ENCODE measurements at regions not wholly inside any gene's neighbourhood (a gene's known extent, or its start where the extent isn't known, plus 50 kb on each side); places are given as distances from the start of the nearest gene placed in this dataset.
"Not testable (repeated sequence)": the region's sequence is repeated elsewhere in the genome, so short reads cannot be mapped to it uniquely, and the experiment has no call there.

DNA sequence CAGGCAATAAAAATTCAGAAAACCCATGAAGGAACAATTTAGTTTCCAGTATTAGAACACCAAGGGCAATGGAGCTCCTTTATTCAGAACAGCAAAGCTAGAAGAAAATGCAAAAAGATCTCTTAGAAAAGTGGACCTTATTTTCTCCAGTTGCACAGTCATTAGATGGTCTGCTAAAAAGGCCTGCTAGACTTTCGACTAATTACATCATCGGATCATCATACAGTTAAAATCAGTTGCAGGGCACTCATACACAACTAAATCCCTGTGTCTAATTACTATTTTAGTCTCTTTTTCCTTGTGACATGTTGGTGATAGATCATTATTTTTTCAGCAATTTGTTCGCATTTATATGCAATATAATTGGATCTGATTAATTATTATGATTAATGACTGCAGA is 425.3 kb downstream of the NR4A2 start:
- intact Hi-C loops (cut with micrococcal nuclease) = no loop called here
- DNase-seq = no peak
- Mint-ChIP-seq H3K4me1 (ENCODE audit: low read depth) (no peaks in the 10 kb centered on the region), H3K27me3 (ENCODE audit: low read depth) (no peaks in the 10 kb centered on the region), H3K27ac (no peak overlapping the region), H3K36me3 (ENCODE audit: low read depth) (no peaks in the 10 kb centered on the region), H3K9me3 (no peaks in the 10 kb centered on the region), H3K4me3 (no peak overlapping the region)
- CTCF ChIA-PET = interaction anchor here (0.7 to 1.0 kb wide), 2 partner anchors 118 to 465 kb away, joined by 3 read pairs; no protein-coding TSS in a partner anchor

DNA sequence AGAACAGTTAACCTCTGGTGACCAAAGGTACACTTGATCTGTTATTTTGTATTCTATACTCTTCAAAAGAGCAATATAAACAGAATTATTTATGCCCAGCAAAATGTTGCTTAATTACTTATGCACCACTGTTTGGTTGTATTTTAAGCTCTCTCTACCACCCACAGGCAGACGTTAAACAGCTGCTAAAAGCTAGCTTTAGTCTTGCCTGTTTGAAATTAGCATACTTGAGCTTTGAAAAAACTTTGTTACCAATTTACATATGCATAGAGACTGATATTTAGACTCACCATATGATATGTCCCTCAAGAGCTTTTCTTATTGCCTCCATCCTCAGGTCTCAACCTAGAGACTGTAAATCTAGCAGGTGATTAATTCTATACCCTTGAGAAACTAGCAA is 426.9 kb downstream of the NR4A2 start:
- intact Hi-C loops (cut with micrococcal nuclease) = no loop called here
- CTCF ChIA-PET = no interaction called here
- no peaks in the 10 kb centered on the region for H3K36me3 Mint-ChIP-seq (ENCODE audit: low read depth)
- DNase-seq = no peak
- no peak overlapping the region for H3K27ac Mint-ChIP-seq
- no peaks in the 10 kb centered on the region for H3K4me1 Mint-ChIP-seq (ENCODE audit: low read depth)
- H3K4me3 Mint-ChIP-seq = no peak overlapping the region
- no peaks in the 10 kb centered on the region for H3K27me3 Mint-ChIP-seq (ENCODE audit: low read depth)
- H3K9me3 Mint-ChIP-seq = no peaks in the 10 kb centered on the region

GRCh38 chr2:155904720-155905119 is 427.8 kb downstream of the NR4A2 start:
- CTCF ChIA-PET = no interaction called here
- H3K27ac Mint-ChIP-seq = no peak overlapping the region
- intact Hi-C loops (cut with micrococcal nuclease) = no loop called here
- no peaks in the 10 kb centered on the region for H3K4me1 Mint-ChIP-seq (ENCODE audit: low read depth)
- H3K36me3 Mint-ChIP-seq (ENCODE audit: low read depth) = no peaks in the 10 kb centered on the region
- no peaks in the 10 kb centered on the region for H3K27me3 Mint-ChIP-seq (ENCODE audit: low read depth)
- no peak overlapping the region for H3K4me3 Mint-ChIP-seq
- DNase-seq = no peak
- no peaks in the 10 kb centered on the region for H3K9me3 Mint-ChIP-seq

- no peaks in the 10 kb centered on the region for H3K36me3 Mint-ChIP-seq (ENCODE audit: low read depth)
- H3K9me3 Mint-ChIP-seq = no peaks in the 10 kb centered on the region
- no peak overlapping the region for H3K4me3 Mint-ChIP-seq
- CTCF ChIA-PET = no interaction called here
- no peaks in the 10 kb centered on the region for H3K27me3 Mint-ChIP-seq (ENCODE audit: low read depth)
- H3K4me1 Mint-ChIP-seq (ENCODE audit: low read depth) = no peaks in the 10 kb centered on the region
- H3K27ac Mint-ChIP-seq = no peak overlapping the region
- intact Hi-C loops (cut with micrococcal nuclease) = no loop called here
- no peak for DNase-seq
Observed at GRCh38 chr2:155902635-155903034, 429.9 kb downstream of the NR4A2 start.

DNA sequence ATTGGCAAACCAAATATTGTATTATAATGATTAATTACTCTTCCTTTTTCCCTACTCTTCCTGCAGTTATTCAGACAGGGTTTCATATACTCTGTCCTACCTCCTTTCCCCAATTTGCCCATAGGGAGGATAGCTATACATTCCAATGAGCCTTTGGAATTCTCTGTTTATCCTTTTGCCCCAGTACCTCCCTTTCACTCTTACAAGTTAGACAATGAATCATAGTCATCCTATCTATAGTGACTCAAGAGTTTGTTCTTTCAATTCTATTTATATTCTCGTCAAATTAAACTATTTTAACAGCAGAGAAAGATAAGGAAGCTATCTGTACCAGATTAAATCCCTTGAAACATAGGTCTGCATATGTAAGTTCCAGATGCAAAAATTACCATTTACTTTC is 437.5 kb downstream of the NR4A2 start:
- DNase-seq = no peak
- CTCF ChIA-PET = no interaction called here
- no peaks in the 10 kb centered on the region for H3K27me3 Mint-ChIP-seq (ENCODE audit: low read depth)
- intact Hi-C loops (cut with micrococcal nuclease) = no loop called here
- no peaks in the 10 kb centered on the region for H3K4me1 Mint-ChIP-seq (ENCODE audit: low read depth)
- H3K9me3 Mint-ChIP-seq = no peaks in the 10 kb centered on the region
- no peak overlapping the region for H3K27ac Mint-ChIP-seq
- H3K36me3 Mint-ChIP-seq (ENCODE audit: low read depth) = no peaks in the 10 kb centered on the region
- no peak overlapping the region for H3K4me3 Mint-ChIP-seq

- not testable (repeated sequence) for H3K27ac Mint-ChIP-seq
Observed at GRCh38 chr2:155880382-155880781, 452.1 kb downstream of the NR4A2 start.

GRCh38 chr2:155879900-155880299 is 452.6 kb downstream of the NR4A2 start:
- H3K36me3 Mint-ChIP-seq (ENCODE audit: low read depth); DNase-seq; intact Hi-C loops (cut with micrococcal nuclease); H3K27me3 Mint-ChIP-seq (ENCODE audit: low read depth); H3K4me1 Mint-ChIP-seq (ENCODE audit: low read depth); H3K4me3 Mint-ChIP-seq; H3K27ac Mint-ChIP-seq; CTCF ChIA-PET: not testable (repeated sequence)
- H3K9me3 Mint-ChIP-seq = peaks cover 28% of the 10 kb centered on the region

More at GRCh38 chr2:155880382-155880781, 452.1 kb downstream of the NR4A2 start:
- H3K36me3 Mint-ChIP-seq (ENCODE audit: low read depth); H3K4me1 Mint-ChIP-seq (ENCODE audit: low read depth); H3K27me3 Mint-ChIP-seq (ENCODE audit: low read depth); H3K4me3 Mint-ChIP-seq; CTCF ChIA-PET; DNase-seq; intact Hi-C loops (cut with micrococcal nuclease): not testable (repeated sequence)
- H3K9me3 Mint-ChIP-seq = peaks cover 28% of the 10 kb centered on the region

DNA sequence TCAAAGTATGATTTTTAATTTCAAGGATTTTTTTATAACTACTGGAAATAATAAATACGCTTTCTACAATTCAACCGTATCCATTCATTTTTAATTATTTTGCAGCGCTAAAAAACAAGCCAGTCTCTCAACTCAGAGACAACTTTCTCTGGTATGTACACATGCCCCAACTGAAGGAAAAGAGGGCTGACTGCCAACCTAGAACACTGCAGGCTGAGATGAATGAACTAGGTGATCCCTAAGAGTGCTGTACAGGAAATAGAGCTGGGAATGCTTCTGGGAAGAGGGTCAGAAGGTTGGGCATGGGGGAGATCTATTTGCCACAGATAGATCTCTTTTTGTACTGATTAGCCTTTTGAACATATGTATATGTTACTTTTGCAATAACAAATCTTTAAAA is 460.1 kb downstream of the NR4A2 start:
- DNase-seq = no peak
- CTCF ChIA-PET = no interaction called here
- H3K27ac Mint-ChIP-seq = no peak overlapping the region
- H3K4me1 Mint-ChIP-seq (ENCODE audit: low read depth) = no peaks in the 10 kb centered on the region
- H3K27me3 Mint-ChIP-seq (ENCODE audit: low read depth) = no peaks in the 10 kb centered on the region
- no peak overlapping the region for H3K4me3 Mint-ChIP-seq
- H3K36me3 Mint-ChIP-seq (ENCODE audit: low read depth) = no peaks in the 10 kb centered on the region
- intact Hi-C loops (cut with micrococcal nuclease) = no loop called here
- H3K9me3 Mint-ChIP-seq = peaks cover 15% of the 10 kb centered on the region

- intact Hi-C loops (cut with micrococcal nuclease) = no loop called here
Observed at GRCh38 chr2:155871940-155872339, 460.6 kb downstream of the NR4A2 start.

GRCh38 chr2:155867564-155867963 is 465.0 kb downstream of the NR4A2 start:
- H3K4me3 Mint-ChIP-seq = no peak overlapping the region
- DNase-seq = no peak
- CTCF ChIA-PET = no interaction called here
- H3K36me3 Mint-ChIP-seq (ENCODE audit: low read depth) = no peaks in the 10 kb centered on the region
- no peaks in the 10 kb centered on the region for H3K9me3 Mint-ChIP-seq
- intact Hi-C loops (cut with micrococcal nuclease) = no loop called here
- H3K4me1 Mint-ChIP-seq (ENCODE audit: low read depth) = no peaks in the 10 kb centered on the region
- no peak overlapping the region for H3K27ac Mint-ChIP-seq
- H3K27me3 Mint-ChIP-seq (ENCODE audit: low read depth) = no peaks in the 10 kb centered on the region

More at GRCh38 chr2:155871940-155872339, 460.6 kb downstream of the NR4A2 start:
- Mint-ChIP-seq H3K27me3 (ENCODE audit: low read depth) (no peaks in the 10 kb centered on the region), H3K4me3 (no peak overlapping the region), H3K36me3 (ENCODE audit: low read depth) (no peaks in the 10 kb centered on the region), H3K4me1 (ENCODE audit: low read depth) (no peaks in the 10 kb centered on the region), H3K27ac (no peak overlapping the region), H3K9me3 (peaks cover 15% of the 10 kb centered on the region)
- CTCF ChIA-PET = no interaction called here
- DNase-seq = no peak

GRCh38 chr2:155866477-155866876 is 466.0 kb downstream of the NR4A2 start:
- H3K4me1 Mint-ChIP-seq (ENCODE audit: low read depth) = no peaks in the 10 kb centered on the region
- H3K27me3 Mint-ChIP-seq (ENCODE audit: low read depth) = no peaks in the 10 kb centered on the region
- no peaks in the 10 kb centered on the region for H3K9me3 Mint-ChIP-seq
- CTCF ChIA-PET = no interaction called here
- no peak overlapping the region for H3K4me3 Mint-ChIP-seq
- H3K36me3 Mint-ChIP-seq (ENCODE audit: low read depth) = no peaks in the 10 kb centered on the region
- intact Hi-C loops (cut with micrococcal nuclease) = no loop called here
- no peak overlapping the region for H3K27ac Mint-ChIP-seq
- no peak for DNase-seq

GRCh38 chr2:155852156-155852555 is 480.4 kb downstream of the NR4A2 start:
- intact Hi-C loops (cut with micrococcal nuclease) = no loop called here

DNA sequence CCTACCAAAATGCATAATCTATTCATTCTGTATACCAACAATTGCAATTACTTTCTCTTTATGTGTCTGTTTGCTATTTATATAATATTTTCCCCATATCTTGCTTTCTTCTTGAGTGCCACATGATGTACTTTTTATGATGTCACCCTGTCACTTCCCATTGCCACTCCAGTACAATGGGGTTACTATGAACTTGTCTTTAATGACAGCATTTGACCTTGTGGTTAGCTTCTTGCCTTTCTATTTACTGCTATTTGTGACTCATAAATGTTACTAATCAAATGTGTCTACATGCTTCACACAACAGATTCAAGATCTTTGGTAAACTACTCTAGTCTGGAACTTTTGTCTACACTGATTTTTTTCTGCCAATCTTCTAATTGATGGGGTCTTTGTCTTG is 486.3 kb downstream of the NR4A2 start:
- no peaks in the 10 kb centered on the region for H3K36me3 Mint-ChIP-seq (ENCODE audit: low read depth)
- DNase-seq = no peak
- H3K9me3 Mint-ChIP-seq = no peaks in the 10 kb centered on the region
- H3K27me3 Mint-ChIP-seq (ENCODE audit: low read depth) = no peaks in the 10 kb centered on the region
- CTCF ChIA-PET = interaction anchor here (0.5 kb wide), 1 partner anchor 227 kb away, joined by 3 read pairs; no protein-coding TSS in a partner anchor
- no peaks in the 10 kb centered on the region for H3K4me1 Mint-ChIP-seq (ENCODE audit: low read depth)
- intact Hi-C loops (cut with micrococcal nuclease) = no loop called here
- no peak overlapping the region for H3K4me3 Mint-ChIP-seq
- no peak overlapping the region for H3K27ac Mint-ChIP-seq

More at GRCh38 chr2:155852156-155852555, 480.4 kb downstream of the NR4A2 start:
- no peaks in the 10 kb centered on the region for H3K9me3 Mint-ChIP-seq
- no peak for DNase-seq
- H3K4me1 Mint-ChIP-seq (ENCODE audit: low read depth) = no peaks in the 10 kb centered on the region
- peaks cover 1% of the 10 kb centered on the region for H3K27me3 Mint-ChIP-seq (ENCODE audit: low read depth)
- CTCF ChIA-PET = no interaction called here
- H3K4me3 Mint-ChIP-seq = no peak overlapping the region
- H3K27ac Mint-ChIP-seq = no peak overlapping the region
- no peaks in the 10 kb centered on the region for H3K36me3 Mint-ChIP-seq (ENCODE audit: low read depth)

DNA sequence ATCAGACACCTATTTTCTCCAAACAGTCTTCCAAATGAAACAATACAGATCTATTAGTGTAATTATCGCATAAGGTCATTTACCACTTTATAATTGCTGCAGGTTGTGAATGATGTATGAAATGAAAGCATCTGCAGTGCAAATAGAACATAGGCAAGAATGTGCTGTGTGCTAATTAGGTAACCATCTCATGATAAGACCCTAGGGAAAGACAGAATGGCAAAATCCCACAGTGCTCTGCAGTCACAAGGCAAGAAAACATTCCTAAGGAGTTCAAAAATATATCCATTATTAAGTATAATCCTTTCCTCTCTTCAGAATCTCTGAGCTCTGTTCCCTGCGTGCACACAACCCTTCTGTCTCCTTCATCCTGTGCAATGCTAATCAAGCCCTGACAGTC is 488.1 kb downstream of the NR4A2 start:
- CTCF ChIA-PET = no interaction called here
- H3K9me3 Mint-ChIP-seq = no peaks in the 10 kb centered on the region
- no peaks in the 10 kb centered on the region for H3K4me1 Mint-ChIP-seq (ENCODE audit: low read depth)
- no peak overlapping the region for H3K4me3 Mint-ChIP-seq
- H3K27me3 Mint-ChIP-seq (ENCODE audit: low read depth) = no peaks in the 10 kb centered on the region
- no peak for DNase-seq
- H3K36me3 Mint-ChIP-seq (ENCODE audit: low read depth) = no peaks in the 10 kb centered on the region
- H3K27ac Mint-ChIP-seq = no peak overlapping the region
- intact Hi-C loops (cut with micrococcal nuclease) = no loop called here
